GM03348 (cell line): ENCODE measurements at regions not wholly inside any gene's neighbourhood (a gene's known extent, or its start where the extent isn't known, plus 50 kb on each side); places are given as distances from the start of the nearest gene placed in this dataset.
A peak's percentile ranks its signal among the peaks of the same experiment; 100 is the strongest.

Experiments used
- DNase-seq: peaks from one replicate; pipeline ENCODE4 v3.0.0; 2012; ENCODE audit warnings: low spot score

GRCh38 chr18:42185486-42185885 lies 230.5 kb downstream of the PIK3C3 start:
- no peak for DNase-seq

- DNase-seq: no peak
These were observed 232.8 kb downstream of the PIK3C3 start for GRCh38 chr18:42187611-42188380.

GRCh38 chr18:42190643-42191042 lies 235.6 kb downstream of the PIK3C3 start:
- no peak for DNase-seq

GRCh38 chr18:42192251-42193248 lies 237.5 kb downstream of the PIK3C3 start:
- DNase-seq: no peak

GRCh38 chr18:42196651-42197050 lies 241.6 kb downstream of the PIK3C3 start:
- peak; percentile 22 for DNase-seq

- DNase-seq: no peak
These were observed 246.1 kb downstream of the PIK3C3 start for GRCh38 chr18:42201137-42201536.

GRCh38 chr18:42211201-42211600 lies 256.2 kb downstream of the PIK3C3 start:
- no peak for DNase-seq

GRCh38 chr18:42222557-42222956 lies 267.5 kb downstream of the PIK3C3 start:
- DNase-seq: no peak

GRCh38 chr18:42228581-42228980 lies 273.5 kb downstream of the PIK3C3 start:
- DNase-seq: no peak

GRCh38 chr18:42229211-42230210 lies 274.5 kb downstream of the PIK3C3 start:
- DNase-seq: no peak

GRCh38 chr18:42230636-42231035 lies 275.6 kb downstream of the PIK3C3 start:
- DNase-seq: no peak

GRCh38 chr18:42231284-42231683 lies 276.2 kb downstream of the PIK3C3 start:
- no peak for DNase-seq

GRCh38 chr18:42231796-42232195 lies 276.8 kb downstream of the PIK3C3 start:
- DNase-seq: no peak

- no peak for DNase-seq
These were observed 278.9 kb downstream of the PIK3C3 start for GRCh38 chr18:42233908-42234307.

GRCh38 chr18:42242758-42243157 lies 287.7 kb downstream of the PIK3C3 start:
- DNase-seq: no peak

GRCh38 chr18:42245137-42245536 lies 290.1 kb downstream of the PIK3C3 start:
- DNase-seq: no peak

GRCh38 chr18:42255908-42256765 lies 301.1 kb downstream of the PIK3C3 start:
- DNase-seq: no peak

GRCh38 chr18:42258301-42258965 lies 303.4 kb downstream of the PIK3C3 start:
- no peak for DNase-seq

GRCh38 chr18:42261731-42262130 lies 306.7 kb downstream of the PIK3C3 start:
- no peak for DNase-seq

- DNase-seq: no peak
These were observed 309.5 kb downstream of the PIK3C3 start for GRCh38 chr18:42264497-42264896.
